ENCODE measurements at regions not wholly inside any gene's neighbourhood (a gene's known extent, or its start where the extent isn't known, plus 50 kb on each side); places are given as distances from the start of the nearest gene placed in this dataset.

- TF ChIP-seq CSDC2 (CRISPR knock-in tag; IDR thresholded peaks at IDR 0.05) (no peak), PPARA (CRISPR knock-in tag; IDR thresholded peaks at IDR 0.05; ENCODE audit: borderline replicate concordance) (no peak), CREB5 (CRISPR knock-in tag; IDR thresholded peaks at IDR 0.05; ENCODE audit: low read depth) (no peak), TCF4 (CRISPR knock-in tag; IDR thresholded peaks at IDR 0.05; ENCODE audit: borderline replicate concordance) (no peak)
- no peak for ATAC-seq
Observed at GRCh38 chr2:241951920-241952319, 82.4 kb downstream of the RTP5 start.

- no peak for TF ChIP-seq CSRNP3 (CRISPR knock-in tag; IDR thresholded peaks at IDR 0.05)
- no peak for TF ChIP-seq BACH2 (CRISPR knock-in tag; IDR thresholded peaks at IDR 0.05; ENCODE audit: borderline replicate concordance)
- no peak for TF ChIP-seq PATZ1 (CRISPR knock-in tag; IDR thresholded peaks at IDR 0.05; ENCODE audit: borderline replicate concordance)
- no peak for TF ChIP-seq CSDC2 (CRISPR knock-in tag; IDR thresholded peaks at IDR 0.05)
- TF ChIP-seq ESRRG (CRISPR knock-in tag; IDR thresholded peaks at IDR 0.05), result no peak
- no peak for TF ChIP-seq ISL1 (CRISPR knock-in tag; IDR thresholded peaks at IDR 0.05)
- no peak for TF ChIP-seq ZNF8 (CRISPR knock-in tag; IDR thresholded peaks at IDR 0.05)
- TF ChIP-seq CREB5 (CRISPR knock-in tag; IDR thresholded peaks at IDR 0.05; ENCODE audit: low read depth), result no peak
- TF ChIP-seq GLIS3 (CRISPR knock-in tag; IDR thresholded peaks at IDR 0.05), result no peak
- no peak for TF ChIP-seq TCF4 (CRISPR knock-in tag; IDR thresholded peaks at IDR 0.05; ENCODE audit: borderline replicate concordance)
- TF ChIP-seq RARB (CRISPR knock-in tag; IDR thresholded peaks at IDR 0.05), result no peak
- no peak for TF ChIP-seq ARNTL (CRISPR knock-in tag; IDR thresholded peaks at IDR 0.05; ENCODE audit: borderline replicate concordance, low read depth)
- no peak for TF ChIP-seq ZFP3 (CRISPR knock-in tag; IDR thresholded peaks at IDR 0.05)
- TF ChIP-seq ZNF70 (CRISPR knock-in tag; IDR thresholded peaks at IDR 0.05), result no peak
- TF ChIP-seq PPARA (CRISPR knock-in tag; IDR thresholded peaks at IDR 0.05; ENCODE audit: borderline replicate concordance), result no peak
- TF ChIP-seq TSHZ2 (CRISPR knock-in tag; IDR thresholded peaks at IDR 0.05), result no peak
- ATAC-seq, result no peak
Observed at GRCh38 chr2:241952816-241953215, 83.3 kb downstream of the RTP5 start.

GRCh38 chr2:241953324-241953928 lies 83.9 kb downstream of the RTP5 start:
- ATAC-seq, result no peak
- TF ChIP-seq CSDC2 (CRISPR knock-in tag; IDR thresholded peaks at IDR 0.05), result no peak
- no peak for TF ChIP-seq SNAI2 (CRISPR knock-in tag; IDR thresholded peaks at IDR 0.05)
- no peak for TF ChIP-seq ZNF565 (CRISPR knock-in tag; conservative IDR thresholded peaks at IDR 0.05; ENCODE audit: low read depth)
- TF ChIP-seq OSR1 (CRISPR knock-in tag; IDR thresholded peaks at IDR 0.05), result no peak
- no peak for TF ChIP-seq TOX (CRISPR knock-in tag; IDR thresholded peaks at IDR 0.05; ENCODE audit: borderline replicate concordance)
- TF ChIP-seq PATZ1 (CRISPR knock-in tag; IDR thresholded peaks at IDR 0.05; ENCODE audit: borderline replicate concordance), result no peak
- no peak for TF ChIP-seq ARNTL (CRISPR knock-in tag; IDR thresholded peaks at IDR 0.05; ENCODE audit: borderline replicate concordance, low read depth)
- no peak for TF ChIP-seq ZC3H10 (CRISPR knock-in tag; IDR thresholded peaks at IDR 0.05)
- TF ChIP-seq CSRNP3 (CRISPR knock-in tag; IDR thresholded peaks at IDR 0.05), result no peak
- no peak for TF ChIP-seq BACH2 (CRISPR knock-in tag; IDR thresholded peaks at IDR 0.05; ENCODE audit: borderline replicate concordance)
- TF ChIP-seq TSHZ2 (CRISPR knock-in tag; IDR thresholded peaks at IDR 0.05), result no peak
- no peak for TF ChIP-seq ESRRG (CRISPR knock-in tag; IDR thresholded peaks at IDR 0.05)
- no peak for TF ChIP-seq PPARA (CRISPR knock-in tag; IDR thresholded peaks at IDR 0.05; ENCODE audit: borderline replicate concordance)
- no peak for TF ChIP-seq GLIS3 (CRISPR knock-in tag; IDR thresholded peaks at IDR 0.05)
- no peak for TF ChIP-seq ZNF8 (CRISPR knock-in tag; IDR thresholded peaks at IDR 0.05)

All from SK-N-SH treated with all-trans-retinoic acid at 6 μM for 48 hours (cell line).